ENCODE measurements at regions not wholly inside any gene's neighbourhood (a gene's known extent, or its start where the extent isn't known, plus 50 kb on each side); places are given as distances from the start of the nearest gene placed in this dataset.

DNA sequence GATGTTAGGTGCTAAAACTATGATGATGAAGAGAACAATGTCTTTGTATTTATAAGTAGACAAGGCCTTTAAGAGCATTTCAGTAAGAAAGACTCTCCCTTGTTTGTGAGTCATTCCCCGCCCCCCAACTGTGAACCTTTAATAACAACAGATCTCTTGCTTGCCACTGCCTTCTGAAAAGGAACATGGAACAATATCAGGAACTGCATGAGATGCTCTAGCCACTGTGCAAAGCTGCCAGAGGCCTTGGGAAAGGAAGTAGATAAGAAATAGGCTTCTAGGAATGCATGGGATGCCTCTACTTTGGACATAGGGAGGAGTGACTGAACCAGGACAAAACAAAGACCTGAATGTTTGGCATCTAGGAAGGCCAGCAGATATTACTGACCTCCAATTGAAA is 296.1 kb upstream of the MPDZ start:
- H3K4me3 ChIP-seq (ENCODE audit: low read length), result no peak overlapping the region
- TF ChIP-seq, protein P1, sequence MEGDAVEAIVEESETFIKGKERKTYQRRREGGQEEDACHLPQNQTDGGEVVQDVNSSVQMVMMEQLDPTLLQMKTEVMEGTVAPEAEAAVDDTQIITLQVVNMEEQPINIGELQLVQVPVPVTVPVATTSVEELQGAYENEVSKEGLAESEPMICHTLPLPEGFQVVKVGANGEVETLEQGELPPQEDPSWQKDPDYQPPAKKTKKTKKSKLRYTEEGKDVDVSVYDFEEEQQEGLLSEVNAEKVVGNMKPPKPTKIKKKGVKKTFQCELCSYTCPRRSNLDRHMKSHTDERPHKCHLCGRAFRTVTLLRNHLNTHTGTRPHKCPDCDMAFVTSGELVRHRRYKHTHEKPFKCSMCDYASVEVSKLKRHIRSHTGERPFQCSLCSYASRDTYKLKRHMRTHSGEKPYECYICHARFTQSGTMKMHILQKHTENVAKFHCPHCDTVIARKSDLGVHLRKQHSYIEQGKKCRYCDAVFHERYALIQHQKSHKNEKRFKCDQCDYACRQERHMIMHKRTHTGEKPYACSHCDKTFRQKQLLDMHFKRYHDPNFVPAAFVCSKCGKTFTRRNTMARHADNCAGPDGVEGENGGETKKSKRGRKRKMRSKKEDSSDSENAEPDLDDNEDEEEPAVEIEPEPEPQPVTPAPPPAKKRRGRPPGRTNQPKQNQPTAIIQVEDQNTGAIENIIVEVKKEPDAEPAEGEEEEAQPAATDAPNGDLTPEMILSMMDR (conservative IDR thresholded peaks at IDR 0.05; ENCODE audit: low read depth, low read length), result no peak
- DNase-seq (ENCODE audit: low read depth), result no peak

DNA sequence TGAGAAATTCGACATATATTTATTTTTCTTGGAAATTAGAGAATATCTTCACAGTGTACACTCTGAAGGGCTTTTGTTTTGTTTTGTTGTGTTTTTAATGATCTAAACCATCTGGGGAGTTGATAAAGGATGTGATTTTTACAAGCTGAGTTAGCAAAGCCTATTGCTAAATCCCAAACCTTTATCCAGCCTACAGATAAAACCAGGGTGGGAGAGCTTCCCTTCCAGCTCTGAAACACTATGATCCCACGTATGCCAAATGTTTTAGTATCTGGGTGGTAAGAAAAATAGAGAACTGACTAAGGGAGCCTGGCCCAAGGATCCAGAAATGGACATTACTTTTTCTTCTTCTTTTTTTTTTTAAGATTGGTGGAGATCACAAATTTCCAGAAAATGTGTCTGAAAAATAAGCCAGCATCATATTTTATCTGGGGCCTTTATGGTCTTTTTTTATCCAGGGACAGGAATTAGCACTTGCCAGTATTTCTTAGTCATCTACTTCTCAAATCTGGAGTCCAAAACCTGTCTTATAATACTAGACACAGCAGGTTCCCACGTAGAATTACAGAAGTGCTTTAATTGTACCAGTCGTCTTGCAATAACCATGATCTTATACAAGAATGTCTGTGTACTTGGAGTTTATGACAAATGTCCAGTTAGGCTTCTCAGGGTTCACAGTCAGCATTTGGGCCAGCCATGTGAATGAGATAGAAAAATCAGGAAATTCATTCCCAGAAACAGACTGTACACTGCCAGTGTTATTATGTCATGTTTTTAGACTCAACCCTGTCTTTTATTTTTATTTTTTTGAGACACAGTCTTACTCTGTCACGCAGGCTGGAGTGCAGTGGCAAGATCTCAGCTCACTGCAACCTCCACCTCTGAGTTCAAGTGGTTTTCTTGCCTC is 290.8 kb upstream of the MPDZ start:
- TF ChIP-seq, protein P1 (conservative IDR thresholded peaks at IDR 0.05; ENCODE audit: low read depth, low read length), result no peak
- H3K4me3 ChIP-seq (ENCODE audit: low read length), result no peak overlapping the region
- no peak for DNase-seq (ENCODE audit: low read depth)

DNA sequence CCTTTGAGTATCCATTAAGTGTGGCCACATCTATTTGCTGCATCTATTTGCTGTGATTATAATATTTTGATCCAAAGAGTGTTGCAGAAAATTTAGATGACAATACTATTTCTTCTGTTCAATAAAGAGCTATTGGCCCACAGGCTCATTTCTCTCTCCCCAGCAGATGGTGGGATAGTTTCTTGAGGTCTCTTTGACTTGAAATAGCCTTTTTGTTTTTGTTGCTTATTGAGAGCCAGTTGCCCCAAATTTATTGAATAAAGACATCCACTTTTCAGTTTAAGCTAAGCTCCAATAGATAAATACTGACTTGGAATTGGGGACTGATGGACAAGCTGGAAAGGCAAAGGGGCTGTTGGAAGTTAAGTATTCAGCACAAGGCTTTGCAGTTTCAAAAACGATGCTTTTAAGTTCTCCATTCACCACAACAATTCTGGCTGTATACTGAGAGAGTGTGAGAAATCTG is 290.1 kb upstream of the MPDZ start:
- TF ChIP-seq, protein P1 (conservative IDR thresholded peaks at IDR 0.05; ENCODE audit: low read depth, low read length), result no peak

DNA sequence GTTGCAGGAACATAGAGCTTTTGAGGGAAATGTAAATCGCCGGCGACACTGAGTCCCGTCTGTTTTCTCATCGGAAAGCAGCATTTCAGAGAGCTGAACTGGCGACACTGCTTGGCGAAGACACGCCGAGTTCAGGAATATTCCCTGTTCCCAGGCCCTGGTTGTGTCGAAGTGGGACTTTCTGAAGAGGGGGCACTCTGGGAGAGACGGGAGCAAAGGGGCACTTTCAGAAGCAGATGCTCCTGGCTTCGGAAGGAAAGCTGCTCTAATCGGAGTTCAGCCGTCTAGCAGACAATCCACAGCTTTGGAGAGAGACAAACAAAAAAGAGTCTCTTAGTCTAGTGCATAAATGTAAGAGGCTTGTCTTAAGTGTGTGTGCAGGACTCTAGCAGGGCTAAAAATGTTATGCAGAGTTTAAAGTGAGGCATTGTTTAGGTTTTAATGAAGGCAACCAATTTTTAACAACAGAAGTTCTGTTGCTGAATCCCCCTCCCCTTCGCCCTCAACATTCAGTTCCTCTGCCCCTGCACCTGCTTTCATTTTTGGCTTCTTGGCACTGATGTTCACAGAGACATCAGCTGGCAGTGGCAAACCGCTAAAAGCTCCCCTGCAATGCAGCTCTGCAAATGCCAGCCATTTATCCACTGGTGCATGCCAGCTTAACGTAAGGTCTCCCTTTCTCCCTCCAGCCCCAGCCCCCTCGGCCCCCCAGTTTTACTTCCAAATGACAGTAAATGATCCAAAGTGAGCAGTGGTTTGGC is 289.5 kb upstream of the MPDZ start:
- DNase-seq (ENCODE audit: low read depth), result no peak
- H3K4me3 ChIP-seq (ENCODE audit: low read length), result peak overlapping the region; percentile 48
- TF ChIP-seq, protein P1 (conservative IDR thresholded peaks at IDR 0.05; ENCODE audit: low read depth, low read length), result no peak

More for the DNA sequence above, 290.1 kb upstream of the MPDZ start:
- DNase-seq (ENCODE audit: low read depth), result no peak
- no peak overlapping the region for H3K4me3 ChIP-seq (ENCODE audit: low read length)

DNA sequence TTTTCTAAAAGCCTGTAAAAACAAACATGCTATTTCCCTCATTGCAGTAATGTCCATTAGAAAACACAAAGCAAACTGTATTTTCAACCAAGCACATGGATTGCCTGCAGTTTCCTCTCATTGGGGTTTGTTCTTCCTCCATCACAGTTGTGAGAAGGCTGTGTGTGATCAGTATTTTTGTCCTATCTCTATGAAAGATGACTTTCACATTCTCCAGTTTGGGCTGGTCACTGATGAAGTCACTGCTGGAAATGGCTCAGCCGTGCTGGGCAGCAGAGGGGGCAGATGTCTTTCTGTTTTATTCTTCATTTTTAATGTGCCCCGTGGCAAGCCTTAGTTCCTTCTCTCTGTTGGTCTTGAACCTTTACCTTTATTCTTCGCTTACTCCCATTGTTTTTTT is 288.9 kb upstream of the MPDZ start:
- TF ChIP-seq, protein P1 (conservative IDR thresholded peaks at IDR 0.05; ENCODE audit: low read depth, low read length), result no peak
- H3K4me3 ChIP-seq (ENCODE audit: low read length), result peak overlapping the region; percentile 48
- DNase-seq (ENCODE audit: low read depth), result no peak

DNA sequence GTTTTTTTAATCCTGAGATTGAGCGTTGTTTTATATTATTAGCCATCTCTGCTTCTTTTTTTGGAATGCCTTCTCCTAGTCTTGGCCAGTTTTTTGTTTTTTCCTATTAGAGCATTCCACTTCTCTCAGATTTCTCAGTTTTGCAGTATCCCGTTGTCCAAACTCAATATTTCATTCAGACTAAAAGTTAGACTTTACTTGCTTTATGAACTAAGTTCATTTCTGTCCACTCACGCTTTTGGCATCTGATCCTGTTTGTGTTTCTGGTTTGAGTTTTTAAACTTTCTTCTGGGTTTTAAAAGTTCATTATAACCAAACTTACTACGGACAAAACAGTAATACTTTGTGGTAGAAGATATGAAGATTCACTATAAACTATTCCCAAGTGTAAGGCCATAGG is 288.3 kb upstream of the MPDZ start:
- H3K4me3 ChIP-seq (ENCODE audit: low read length), result no peak overlapping the region
- TF ChIP-seq, protein P1 (conservative IDR thresholded peaks at IDR 0.05; ENCODE audit: low read depth, low read length), result no peak
- no peak for DNase-seq (ENCODE audit: low read depth)
